HG02884 (cell line): ENCODE measurements at regions not wholly inside any gene's neighbourhood (a gene's known extent, or its start where the extent isn't known, plus 50 kb on each side); places are given as distances from the start of the nearest gene placed in this dataset.
"Not testable (repeated sequence)": the region's sequence is repeated elsewhere in the genome, so short reads cannot be mapped to it uniquely, and the experiment has no call there.

ENCODE experiments used
- ATAC-seq: cut with Tn5 transposase; IDR thresholded peaks from one replicate; pipeline ENCODE4 v1.9.1; 2021; ENCODE audit warnings: mild to moderate bottlenecking, moderate library complexity; ENCODE audit not compliant: unreplicated experiment

DNA sequence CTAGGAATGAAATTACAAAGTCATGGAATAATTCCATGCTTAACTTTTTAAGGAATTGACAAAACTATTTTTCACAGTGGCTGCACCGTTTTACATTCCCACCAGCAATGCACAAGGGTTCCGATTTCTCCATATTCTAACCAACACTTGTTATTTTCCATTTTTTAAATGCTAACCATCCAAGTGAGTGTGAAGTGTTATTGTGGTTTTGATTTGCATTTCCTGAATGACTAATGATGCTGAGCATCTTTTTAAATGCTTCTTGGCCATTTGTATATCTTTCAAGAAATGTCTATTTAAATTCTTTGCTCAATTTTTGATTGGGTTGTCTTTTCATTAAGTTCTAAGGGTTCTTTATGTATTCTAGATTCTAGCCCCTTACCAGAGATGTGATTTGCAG, 479.5 kb upstream of the SMARCA2 start:
- no peak for ATAC-seq

DNA sequence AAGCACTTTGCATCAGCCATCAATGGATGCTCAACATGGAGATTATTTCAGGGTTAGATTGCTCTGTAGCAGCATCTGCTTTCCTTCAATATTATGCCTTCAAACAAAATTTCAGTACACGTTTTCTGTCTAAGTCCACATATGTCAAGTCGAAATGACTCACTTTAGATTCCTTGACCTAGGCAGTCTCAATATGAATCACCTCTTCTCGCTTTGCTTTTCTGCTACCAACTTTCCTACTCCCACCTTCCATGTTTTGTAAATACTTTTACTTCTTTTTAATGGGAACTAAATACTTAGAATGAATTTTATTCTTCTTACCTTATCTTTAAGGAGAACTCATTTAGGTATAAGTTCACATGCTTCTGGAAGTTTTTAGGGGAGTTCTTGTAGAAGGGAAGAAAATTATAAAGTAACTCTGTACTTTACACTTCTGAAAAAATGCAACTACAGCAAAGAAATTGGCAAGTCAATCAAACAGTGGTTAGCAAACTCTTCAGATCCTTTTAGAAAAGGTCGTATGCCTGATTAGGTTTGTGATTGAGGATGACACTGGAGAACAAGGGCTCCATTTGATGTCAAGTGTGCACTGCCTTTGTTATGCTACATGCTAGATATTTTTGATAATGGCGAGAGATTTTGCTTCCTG, 478.5 kb upstream of the SMARCA2 start:
- ATAC-seq = peak; percentile 71

DNA sequence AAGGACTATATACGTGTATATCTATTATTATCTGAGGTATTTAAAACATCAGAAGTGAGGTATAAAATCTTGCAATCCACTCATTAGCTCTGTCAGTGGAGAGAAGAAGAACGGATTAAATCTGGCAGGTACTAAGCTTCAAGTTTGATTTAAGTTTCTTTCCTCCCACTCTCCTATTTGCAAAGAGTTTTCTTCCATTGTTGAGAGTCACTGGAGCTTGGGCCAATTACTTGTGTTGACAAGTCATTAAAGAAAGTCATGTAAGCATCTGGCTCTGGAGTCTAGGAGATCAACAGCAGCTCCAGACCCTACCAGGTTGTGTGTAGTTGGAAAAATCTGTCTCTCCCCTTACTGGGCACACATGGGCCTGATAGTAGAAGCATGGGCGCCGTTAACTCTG, 476.8 kb upstream of the SMARCA2 start:
- ATAC-seq = no peak

DNA sequence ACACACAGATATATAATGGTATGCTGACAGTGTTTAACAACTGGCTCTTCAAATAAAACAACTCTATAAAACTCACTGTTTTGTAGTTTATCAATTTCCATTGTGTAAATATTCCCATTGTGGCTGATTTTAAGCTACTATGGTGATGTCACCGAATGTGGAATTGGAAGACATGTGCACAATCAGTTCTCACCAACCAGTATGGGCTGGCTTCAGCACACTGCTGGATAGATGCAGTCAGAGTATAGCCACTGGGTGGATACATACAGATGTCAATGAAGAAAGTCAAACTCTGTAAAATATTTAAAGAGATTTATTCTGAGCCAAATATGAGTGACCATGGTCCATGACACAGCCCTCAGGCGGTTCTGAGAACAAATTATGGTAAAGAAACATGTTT, 475.9 kb upstream of the SMARCA2 start:
- ATAC-seq = no peak

DNA sequence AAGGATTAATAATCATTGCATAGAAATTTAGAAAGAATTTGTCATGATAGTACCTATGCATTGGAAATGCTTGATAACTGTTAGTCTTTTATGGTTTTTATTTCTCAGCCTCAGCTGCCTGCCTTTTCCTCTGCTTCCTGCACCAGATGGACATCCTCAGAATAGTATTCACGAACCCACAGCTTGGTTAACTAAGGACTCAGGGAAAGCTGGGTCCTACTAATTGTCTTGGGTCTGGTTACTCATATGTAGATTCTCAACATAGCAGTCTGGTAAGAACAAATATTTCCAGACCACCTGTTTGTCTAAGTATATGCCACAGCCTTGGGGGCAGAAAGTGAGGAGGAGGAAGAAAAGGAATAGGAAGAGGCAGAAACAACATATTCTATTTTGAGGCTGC, 464.5 kb upstream of the SMARCA2 start:
- ATAC-seq = no peak

DNA sequence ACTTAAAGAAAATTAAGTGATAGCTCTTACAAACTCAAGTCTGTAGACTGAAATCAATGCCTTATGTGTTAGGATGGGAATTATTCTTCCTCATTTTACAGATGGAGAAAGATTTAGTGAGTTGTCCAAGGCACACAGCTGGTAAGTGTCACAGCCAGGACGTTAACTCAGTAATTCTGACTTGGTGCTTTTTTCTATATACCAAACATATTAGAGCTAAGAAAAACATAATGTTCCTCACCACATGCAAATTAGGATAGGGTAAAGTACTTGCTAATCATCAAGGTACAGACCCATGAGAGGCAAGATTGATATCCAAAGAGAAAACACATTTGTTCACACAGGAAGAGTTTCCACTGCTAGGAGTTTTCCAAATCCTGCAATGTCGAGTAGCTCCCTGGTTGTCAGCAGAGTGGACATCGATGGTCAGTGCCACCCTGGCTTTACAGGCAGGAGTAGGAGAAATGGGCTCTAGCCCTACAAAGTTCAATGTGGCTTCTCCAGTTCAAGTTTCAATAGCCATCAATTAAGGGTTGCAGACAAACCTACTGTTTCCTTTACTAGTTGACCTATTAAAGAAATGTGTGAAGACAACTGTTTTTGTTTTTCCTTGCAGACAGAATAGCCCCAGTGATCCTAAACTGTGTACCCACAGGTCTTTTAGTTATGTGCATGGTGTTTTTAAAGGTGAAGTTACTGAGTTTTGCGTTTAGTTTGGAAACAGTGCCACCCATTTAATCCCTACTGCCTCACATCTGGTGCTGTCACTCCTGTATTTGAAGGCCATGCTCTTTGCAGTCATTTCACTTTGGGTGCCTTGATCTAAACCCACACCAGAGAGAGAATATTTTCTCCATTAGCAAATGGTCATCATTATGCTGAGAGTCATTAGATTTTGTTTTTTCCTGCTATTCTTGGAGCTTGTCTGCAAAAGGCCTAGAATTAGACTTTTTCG, 460.8 kb upstream of the SMARCA2 start:
- no peak for ATAC-seq

DNA sequence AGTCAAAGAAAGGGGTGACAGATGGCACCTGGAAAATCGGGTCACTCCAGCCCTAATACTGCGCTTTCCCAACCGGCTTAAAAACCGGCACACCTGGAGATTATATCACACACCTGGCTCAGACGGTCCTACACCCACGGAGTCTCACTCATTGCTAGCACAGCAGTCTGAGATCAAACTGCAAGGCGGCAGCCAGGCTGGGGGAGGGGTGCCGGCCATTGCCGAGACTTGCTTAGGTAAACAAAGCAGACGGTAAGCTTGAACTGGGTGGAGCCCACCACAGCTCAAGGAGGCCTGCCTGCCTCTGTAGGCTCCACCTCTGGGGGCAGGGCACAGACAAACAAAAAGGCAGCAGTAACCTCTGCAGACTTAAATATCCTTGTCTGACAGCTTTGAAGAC, 456.5 kb upstream of the SMARCA2 start:
- ATAC-seq = not testable (repeated sequence)

DNA sequence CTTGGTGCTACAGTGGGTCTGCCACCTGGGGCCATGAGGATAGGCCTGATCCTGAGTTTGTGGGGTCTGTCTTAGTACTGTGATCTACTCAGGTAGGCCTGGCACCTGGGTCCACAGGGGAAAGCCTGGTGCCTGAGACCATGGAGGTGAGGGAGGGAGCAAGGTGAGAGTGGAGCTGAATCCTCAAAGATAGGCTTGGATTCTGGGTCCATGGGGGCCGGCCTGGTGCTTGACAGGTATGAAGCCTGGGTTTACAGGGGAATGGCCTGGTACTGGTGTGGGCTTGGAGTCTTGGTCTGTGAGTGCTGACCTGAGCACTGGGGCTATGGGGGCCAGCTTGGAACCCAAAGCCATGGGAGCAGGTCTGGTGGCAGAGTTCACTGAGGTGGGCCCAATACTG, 439.2 kb upstream of the SMARCA2 start:
- ATAC-seq = no peak

DNA sequence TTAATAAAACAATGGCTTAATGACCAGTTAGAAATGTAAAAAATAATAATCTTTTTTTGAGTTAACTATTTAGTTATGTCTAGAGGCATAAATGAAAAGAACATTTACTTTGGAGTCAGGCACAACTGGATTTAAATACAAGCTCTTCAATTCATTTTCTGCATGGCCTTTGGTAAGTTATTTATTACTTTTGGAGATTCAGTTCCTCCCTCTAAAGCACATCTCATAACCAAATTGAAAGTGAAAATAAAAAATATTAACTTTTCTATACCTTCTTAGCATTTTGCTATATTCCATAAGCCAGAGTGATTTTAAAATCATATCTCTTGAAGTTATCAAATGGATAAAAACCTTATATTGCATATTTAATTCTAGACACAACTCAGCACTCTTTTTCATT, 434.9 kb upstream of the SMARCA2 start:
- ATAC-seq = no peak

DNA sequence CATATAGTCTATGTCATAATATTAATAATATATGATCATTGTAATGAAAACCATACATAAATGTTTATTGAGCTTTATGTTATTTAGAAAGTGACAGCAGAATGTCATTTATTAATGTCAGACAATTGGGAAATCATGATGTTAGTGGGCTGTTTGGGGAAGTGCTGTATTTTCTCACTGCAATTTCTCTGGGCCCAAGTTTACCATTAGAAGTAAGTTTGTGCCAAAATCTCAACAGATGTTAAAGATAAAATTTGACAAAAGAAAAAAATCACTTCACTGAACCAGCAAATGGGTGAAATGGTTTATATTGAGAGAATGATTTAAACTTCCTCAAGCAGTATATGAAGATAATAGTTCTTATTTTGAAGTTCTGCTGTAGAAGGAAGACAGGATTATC, 433.2 kb upstream of the SMARCA2 start:
- no peak for ATAC-seq

DNA sequence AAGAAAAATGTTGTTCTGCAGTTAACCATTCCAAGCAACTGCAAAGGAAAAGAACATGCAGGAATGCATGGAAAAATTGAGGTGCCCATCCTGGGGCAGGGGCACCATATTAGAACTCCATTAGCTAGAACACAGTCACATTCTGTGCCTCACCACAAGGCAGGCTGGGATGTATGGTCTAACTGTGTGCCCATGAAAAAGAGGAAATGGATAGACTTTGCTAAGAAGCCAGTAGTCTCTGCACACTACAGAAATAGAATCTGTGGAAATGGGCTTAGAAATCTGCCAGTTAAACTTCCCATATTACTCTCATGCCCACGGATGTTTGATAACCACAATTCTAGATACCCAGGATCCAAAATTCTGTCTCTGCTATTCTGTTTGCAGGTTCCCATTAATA, 423.8 kb upstream of the SMARCA2 start:
- no peak for ATAC-seq

DNA sequence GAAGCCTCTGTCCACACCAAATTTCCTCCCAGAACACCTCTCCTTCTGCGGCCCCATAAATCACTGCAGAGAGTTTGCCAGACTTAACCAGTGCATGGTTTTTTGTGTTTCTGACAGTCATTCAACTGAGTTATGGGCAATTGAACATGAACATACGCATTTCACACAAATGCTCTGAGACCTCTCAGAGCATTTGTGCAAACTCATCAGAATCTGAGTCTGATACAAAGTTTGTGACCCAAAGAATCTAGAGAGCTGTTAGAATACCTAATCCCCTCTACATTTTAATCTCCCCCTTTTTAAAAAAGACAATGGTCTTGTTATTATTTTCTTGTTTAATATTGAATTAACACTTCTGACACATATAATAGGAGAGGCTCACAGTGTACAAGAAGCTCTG, 416.9 kb upstream of the SMARCA2 start:
- ATAC-seq = no peak

DNA sequence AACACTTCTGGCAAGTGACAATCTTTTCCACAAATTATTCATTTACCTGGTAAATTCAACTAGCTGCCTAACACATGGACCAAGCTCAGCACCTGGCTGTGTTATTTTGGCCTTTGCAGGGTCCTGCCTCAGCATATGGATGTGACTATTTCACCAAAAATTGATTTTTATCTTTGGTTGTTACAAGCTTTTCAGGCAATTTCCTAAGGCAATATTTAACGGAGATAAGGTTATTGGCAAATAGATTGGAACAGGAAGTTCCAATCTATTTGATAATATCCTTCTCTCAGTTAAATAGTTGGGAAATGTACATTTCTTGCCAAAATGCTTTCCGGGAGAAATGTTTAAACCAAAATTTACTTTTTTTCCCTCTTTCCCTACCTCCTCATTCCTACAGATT, 415.2 kb upstream of the SMARCA2 start:
- ATAC-seq = no peak

DNA sequence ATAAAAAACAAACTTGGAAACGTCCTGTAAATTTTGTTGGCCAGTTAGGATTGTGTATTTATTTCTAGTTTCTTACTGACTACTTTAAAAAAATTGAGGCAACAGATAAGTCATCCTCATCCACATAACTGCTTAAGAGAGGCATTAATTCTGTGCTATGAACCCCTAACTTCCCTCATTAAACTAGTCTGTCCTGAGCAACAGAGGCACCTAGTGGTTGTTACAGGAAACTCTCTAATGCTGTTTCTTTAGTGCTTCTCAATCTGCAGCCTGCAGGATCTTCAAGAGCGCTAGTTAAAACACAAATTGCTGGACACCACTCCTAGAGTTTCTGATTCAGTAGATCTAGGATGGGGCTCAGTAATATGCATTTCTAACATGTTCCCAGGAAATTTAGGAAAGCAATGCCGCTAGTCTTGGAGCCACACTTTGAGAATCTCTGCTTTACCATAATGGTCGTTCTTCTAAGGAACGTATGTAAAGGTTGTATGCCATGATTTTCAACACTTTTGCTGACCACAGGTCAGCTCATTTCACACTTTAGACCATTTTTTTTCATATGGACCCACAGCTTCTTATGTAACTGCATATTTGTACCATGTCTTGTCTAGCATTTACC, 410.1 kb upstream of the SMARCA2 start:
- ATAC-seq = peak; percentile 86

DNA sequence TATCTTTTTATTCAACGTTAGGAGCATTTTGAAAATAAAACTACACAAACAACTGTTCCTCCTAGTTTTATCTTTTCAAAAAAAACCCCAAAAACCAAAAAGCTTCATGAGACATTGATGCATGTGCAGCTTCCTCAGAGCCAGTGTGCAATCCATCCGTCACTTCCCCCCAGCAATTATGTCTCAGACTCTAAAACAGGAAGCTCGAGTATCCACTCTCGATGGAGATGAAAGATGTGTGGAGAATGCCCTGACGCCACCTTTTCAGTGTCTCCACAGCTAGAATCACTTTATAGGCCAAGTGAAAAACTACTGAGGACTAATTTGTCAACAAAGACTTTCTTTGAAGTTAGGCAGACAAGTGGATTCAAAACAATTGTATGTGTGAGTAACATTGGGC, 408.9 kb upstream of the SMARCA2 start:
- no peak for ATAC-seq

DNA sequence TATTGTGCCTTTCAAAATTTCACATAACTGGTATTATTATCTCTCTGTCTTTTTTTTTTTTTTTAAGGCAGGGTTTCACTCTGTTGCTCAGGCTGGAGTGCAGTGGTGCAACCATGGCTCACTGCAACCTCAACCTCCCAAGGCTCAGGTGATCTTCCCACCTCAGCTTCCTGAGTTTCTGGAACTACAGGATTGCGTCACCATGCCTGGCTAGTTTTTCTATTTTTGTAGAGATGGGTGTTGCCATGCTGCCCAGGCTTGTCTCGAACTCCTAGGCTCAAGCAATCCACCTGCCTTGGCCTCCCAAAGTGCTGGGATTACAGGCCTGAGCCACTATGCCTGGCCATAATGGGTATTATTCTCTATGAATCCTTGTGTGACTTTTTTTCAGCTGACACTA, 402.3 kb upstream of the SMARCA2 start:
- ATAC-seq = no peak

DNA sequence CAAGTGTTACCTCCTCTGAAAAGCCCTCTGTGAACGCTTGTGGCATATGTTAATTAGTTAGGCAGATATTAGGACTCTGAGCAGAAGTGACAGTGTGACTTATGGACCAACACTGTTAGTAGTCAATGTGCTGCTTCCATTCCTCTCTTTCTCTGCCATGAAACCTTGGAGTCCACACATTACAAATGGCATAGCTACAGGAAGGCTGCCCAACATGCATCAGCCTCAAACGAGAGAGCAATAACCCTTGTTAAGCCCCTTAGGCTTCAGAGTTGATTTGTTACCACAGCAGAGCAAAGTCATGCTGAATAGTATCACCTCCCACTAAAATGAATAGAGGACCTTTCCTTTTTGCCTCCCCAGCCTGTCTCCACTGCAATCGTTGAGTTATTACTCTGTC, 397.7 kb upstream of the SMARCA2 start:
- ATAC-seq = no peak

DNA sequence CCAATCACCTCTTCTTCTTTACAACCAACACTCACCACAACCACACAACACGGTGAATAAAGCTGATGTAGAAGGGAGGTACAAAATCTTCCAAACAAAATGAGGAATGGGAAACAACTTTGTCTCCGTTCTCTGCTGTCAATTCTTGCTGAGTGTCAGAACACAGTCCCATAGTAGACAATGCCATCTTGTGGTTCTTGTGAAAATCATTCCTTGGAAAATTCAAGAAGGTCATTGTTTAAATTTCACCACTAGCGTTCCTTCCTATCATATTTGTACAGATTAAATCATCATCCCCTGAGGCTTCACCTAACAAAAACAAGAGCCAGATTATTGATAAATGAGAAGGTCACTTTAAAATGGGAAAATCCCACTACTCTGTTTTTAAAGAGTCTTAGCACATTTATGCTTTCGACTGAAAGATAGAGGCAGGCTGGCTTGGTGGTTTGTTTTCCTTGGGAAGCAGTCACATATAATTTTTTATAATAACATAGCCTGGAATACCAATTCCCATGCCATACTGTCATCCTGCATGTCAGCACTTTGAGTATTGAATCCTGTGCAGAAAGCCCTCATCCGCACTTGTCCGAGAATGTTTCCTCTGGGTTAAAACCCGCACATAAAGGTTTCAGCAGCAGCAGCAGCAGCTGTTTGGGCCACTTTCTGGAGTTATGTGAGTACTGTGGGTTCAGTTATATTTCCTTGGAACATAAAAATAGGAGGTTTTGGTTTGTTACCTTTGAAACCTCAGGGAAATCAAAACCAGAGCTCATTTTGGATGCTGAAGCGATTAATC, 395.0 kb upstream of the SMARCA2 start:
- no peak for ATAC-seq

DNA sequence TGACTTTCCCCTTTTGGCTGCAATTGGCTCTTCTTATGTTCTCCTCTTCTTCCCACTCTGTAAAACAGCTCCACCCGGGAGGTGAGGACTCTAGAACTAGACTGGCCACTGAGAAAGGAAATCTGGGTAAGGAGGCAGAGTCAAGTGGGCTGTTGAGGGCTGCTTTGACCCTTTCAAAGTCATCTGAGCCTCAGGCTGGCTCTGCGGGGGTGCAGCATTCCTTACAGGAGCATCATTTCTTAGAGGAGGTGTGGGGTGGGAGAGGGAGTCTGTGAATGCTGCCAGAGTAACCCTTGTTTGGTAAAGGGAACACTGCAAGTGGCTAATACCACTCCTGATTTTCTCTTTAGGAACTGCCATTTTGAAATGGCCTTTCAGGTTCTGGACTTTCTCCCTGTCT, 377.7 kb upstream of the SMARCA2 start:
- no peak for ATAC-seq

DNA sequence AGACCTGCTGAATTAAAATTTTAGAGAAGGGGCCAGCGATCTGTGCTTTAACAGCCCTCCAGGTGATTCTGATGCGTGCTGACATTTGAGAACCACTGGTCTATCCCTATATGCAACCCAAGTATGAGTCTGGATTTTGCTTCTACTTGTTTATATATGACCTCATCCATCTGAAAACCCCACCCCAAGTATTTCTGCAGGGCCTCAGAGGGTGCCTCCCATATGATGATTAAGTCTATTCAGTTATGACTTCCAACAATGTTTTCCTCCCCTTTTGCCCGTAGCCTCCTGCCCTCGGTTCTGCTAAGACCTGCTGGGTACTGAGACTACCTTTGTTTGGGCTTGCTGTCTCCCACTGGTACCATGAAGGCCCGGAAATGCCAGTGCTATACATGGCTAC, 376.0 kb upstream of the SMARCA2 start:
- ATAC-seq = no peak

DNA sequence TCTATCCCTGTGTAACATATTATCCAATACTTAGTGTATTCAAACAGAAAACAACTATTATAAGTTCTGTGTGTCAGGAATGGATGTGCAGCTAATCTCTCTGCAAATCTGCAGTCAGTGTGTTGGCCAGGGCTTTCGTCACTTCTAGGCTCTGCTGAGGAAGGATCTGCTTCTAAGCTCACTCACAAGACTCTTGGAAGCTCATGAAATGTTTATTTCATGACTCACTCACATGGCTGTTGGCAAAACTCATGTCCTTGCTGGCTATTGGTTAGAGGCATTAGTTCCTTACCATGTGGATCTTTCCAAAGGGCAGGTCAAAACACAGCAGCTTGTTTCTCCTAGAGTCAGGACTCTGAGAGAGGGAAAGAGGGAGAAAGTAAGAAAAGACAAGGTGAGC, 367.4 kb upstream of the SMARCA2 start:
- no peak for ATAC-seq
